Stimulated activated CD8-positive, alpha-beta memory T cell treated with anti-CD3 and anti-CD28 coated beads, Interleukin-2, amount 100 ng/mL, for 1 hour (primary cell): ENCODE measurements at regions not wholly inside any gene's neighbourhood (a gene's known extent, or its start where the extent isn't known, plus 50 kb on each side); places are given as distances from the start of the nearest gene placed in this dataset.

Source experiments
- DNase-seq, 2 donors: peaks; one replicate each; pipeline ENCODE4 v3.0.0-alpha.2; 2020; ENCODE audit warnings: low read depth in 2 of 2

GRCh38 chr16:55221836-55222235, 102.2 kb upstream of the IRX6 start:
- DNase-seq, result no peak

GRCh38 chr16:55222486-55222885, 101.5 kb upstream of the IRX6 start:
- no peak for DNase-seq

- no peak for DNase-seq
Measured at GRCh38 chr16:55225972-55226542, 97.9 kb upstream of the IRX6 start.

GRCh38 chr16:55232822-55233221, 91.2 kb upstream of the IRX6 start:
- DNase-seq, result no peak

GRCh38 chr16:55233464-55233863, 90.5 kb upstream of the IRX6 start:
- DNase-seq, result no peak

- no peak for DNase-seq
Measured at GRCh38 chr16:55236655-55237054, 87.3 kb upstream of the IRX6 start.

- DNase-seq, result no peak
Measured at GRCh38 chr16:55239723-55240122, 84.3 kb upstream of the IRX6 start.

GRCh38 chr16:55240888-55241287, 83.1 kb upstream of the IRX6 start:
- no peak for DNase-seq

GRCh38 chr16:55242667-55243066, 81.3 kb upstream of the IRX6 start:
- no peak for DNase-seq

- DNase-seq, result no peak
Measured at GRCh38 chr16:55248058-55248457, 75.9 kb upstream of the IRX6 start.

GRCh38 chr16:55248494-55248893, 75.5 kb upstream of the IRX6 start:
- no peak for DNase-seq

GRCh38 chr16:55249361-55249760, 74.6 kb upstream of the IRX6 start:
- no peak for DNase-seq

GRCh38 chr16:55249936-55250335, 74.1 kb upstream of the IRX6 start:
- no peak for DNase-seq

- no peak for DNase-seq
Measured at GRCh38 chr16:55250701-55251100, 73.3 kb upstream of the IRX6 start.

- no peak for DNase-seq
Measured at GRCh38 chr16:55251151-55251550, 72.9 kb upstream of the IRX6 start.

GRCh38 chr16:55252577-55252976, 71.4 kb upstream of the IRX6 start:
- DNase-seq, result no peak

GRCh38 chr16:55253987-55254386, 70.0 kb upstream of the IRX6 start:
- DNase-seq, result no peak

GRCh38 chr16:55255733-55256282, 68.2 kb upstream of the IRX6 start:
- DNase-seq, result no peak

- DNase-seq, result no peak
Measured at GRCh38 chr16:55256412-55257016, 67.5 kb upstream of the IRX6 start.

- peak in 1 of 2 donors; percentile 4 for DNase-seq
Measured at GRCh38 chr16:55257966-55258613, 65.9 kb upstream of the IRX6 start.

- no peak for DNase-seq
Measured at GRCh38 chr16:55261301-55261700, 62.7 kb upstream of the IRX6 start.

- no peak for DNase-seq
Measured at GRCh38 chr16:55263271-55264250, 60.4 kb upstream of the IRX6 start.
